Astrocyte of the cerebellum (primary cell): ENCODE measurements at regions not wholly inside any gene's neighbourhood (a gene's known extent, or its start where the extent isn't known, plus 50 kb on each side); places are given as distances from the start of the nearest gene placed in this dataset.
"Not testable (repeated sequence)": the region's sequence is repeated elsewhere in the genome, so short reads cannot be mapped to it uniquely, and the experiment has no call there.

Source experiments
- DNase-seq: peaks from one replicate; pipeline ENCODE4 v3.0.0-alpha.2; 2011; ENCODE audit warnings: low read depth
- H3K4me3 ChIP-seq: 2 replicates; pipeline ENCODE4 v1.5.1; 2011; ENCODE audit warnings: mild to moderate bottlenecking, low read depth, low read length, moderate library complexity
- CTCF ChIP-seq: IDR thresholded peaks from 2 replicates; pipeline ENCODE4 v1.5.1; 2012; ENCODE audit warnings: low read length, low read depth, moderate library complexity, mild to moderate bottlenecking; ENCODE audit errors: missing control alignments
- in situ Hi-C: cut with HindIII; loops from 2 replicates; pipeline ENCODE4 v1.10.0; 2017; ENCODE audit warnings: low sequenced_read_pairs

- in situ Hi-C loops = no loop called here
- no peak for DNase-seq
- TF ChIP-seq CTCF = no peak
- no peak overlapping the region for H3K4me3 ChIP-seq
These were observed 300.7 kb upstream of the SPAG17 start for GRCh38 chr1:118485757-118486156.

DNA sequence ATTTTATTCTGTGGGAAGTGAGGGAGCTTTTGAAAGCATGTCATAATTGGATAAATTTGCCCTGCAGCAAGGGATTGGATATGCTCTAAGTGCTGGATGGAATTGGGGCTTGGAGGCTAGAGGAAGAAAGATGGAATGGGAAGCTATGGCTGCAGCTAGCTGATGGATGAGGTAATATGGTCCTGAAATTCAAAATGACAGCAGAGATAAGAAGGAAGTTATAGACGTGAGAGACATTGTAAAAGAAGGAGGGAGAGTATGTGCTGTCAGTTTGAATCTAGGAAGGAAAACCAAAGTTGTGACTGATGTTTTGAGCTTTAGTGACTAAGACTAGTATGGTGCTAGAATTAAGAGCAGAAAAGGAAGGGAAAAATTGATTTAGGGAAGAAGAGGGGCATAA is 299.9 kb upstream of the SPAG17 start:
- no peak for TF ChIP-seq CTCF
- H3K4me3 ChIP-seq = no peak overlapping the region
- in situ Hi-C loops = no loop called here

GRCh38 chr1:118483245-118484006 is 298.4 kb upstream of the SPAG17 start:
- DNase-seq = no peak
- in situ Hi-C loops = no loop called here
- no peak for TF ChIP-seq CTCF
- H3K4me3 ChIP-seq = no peak overlapping the region

More for the DNA sequence above, 299.9 kb upstream of the SPAG17 start:
- DNase-seq = no peak

GRCh38 chr1:118481126-118481525 is 296.1 kb upstream of the SPAG17 start:
- DNase-seq = no peak
- no peak overlapping the region for H3K4me3 ChIP-seq
- in situ Hi-C loops = no loop called here
- no peak for TF ChIP-seq CTCF

DNA sequence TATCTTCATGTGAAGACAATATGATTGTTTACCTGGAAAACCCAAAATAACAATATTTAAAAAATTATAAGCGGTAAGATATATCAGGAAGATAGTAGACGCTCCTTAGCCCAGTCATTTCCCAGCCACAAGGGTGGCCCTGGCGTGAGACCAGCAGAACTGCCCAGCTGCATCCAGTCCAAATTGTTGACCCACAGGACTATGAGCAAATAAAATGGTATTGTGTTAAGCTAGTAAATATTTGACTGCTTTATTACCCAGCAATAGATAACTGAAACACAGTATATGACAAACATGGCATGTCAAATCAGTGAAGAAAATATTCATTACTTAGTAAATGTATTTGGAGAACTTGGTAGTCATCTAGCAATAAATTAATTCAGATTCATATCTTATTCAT is 294.3 kb upstream of the SPAG17 start:
- no peak for TF ChIP-seq CTCF
- in situ Hi-C loops = no loop called here
- no peak overlapping the region for H3K4me3 ChIP-seq
- DNase-seq = no peak

- in situ Hi-C loops = no loop called here
- H3K4me3 ChIP-seq = no peak overlapping the region
- no peak for TF ChIP-seq CTCF
- DNase-seq = no peak
These were observed 288.8 kb upstream of the SPAG17 start for GRCh38 chr1:118473825-118474224.

DNA sequence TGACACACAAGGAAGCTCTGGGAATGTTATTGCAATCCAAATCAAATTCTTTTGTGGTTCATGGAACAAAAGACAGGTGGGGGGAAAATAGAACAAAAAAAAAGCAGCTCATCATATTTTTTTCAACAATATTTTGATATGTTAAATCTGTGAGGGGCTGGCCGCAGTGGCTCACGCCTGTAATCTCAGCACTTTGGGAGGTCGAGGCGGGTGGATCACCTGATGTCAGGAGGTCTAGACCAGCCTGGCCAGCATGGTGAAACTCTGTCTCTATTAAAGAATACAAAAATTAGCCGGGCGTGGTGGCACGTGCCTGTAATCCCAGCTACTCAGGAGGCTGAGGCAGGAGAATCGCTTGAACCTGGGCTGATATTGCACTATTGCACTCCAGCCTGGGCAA is 279.4 kb upstream of the SPAG17 start:
- DNase-seq, H3K4me3 ChIP-seq, in situ Hi-C loops: not testable (repeated sequence)
